OCI-LY1 (cell line): ENCODE measurements at regions not wholly inside any gene's neighbourhood (a gene's known extent, or its start where the extent isn't known, plus 50 kb on each side); places are given as distances from the start of the nearest gene placed in this dataset.

Source experiments
- H2AFZ ChIP-seq: fragments of 200-600 bp; sonication (generic), shearing (Covaris generic); 2 replicates; pipeline ENCODE4 v1.6.0; 2014; ENCODE audit warnings: antibody characterized with exemption, mild to moderate bottlenecking, low read length
- H3F3A ChIP-seq: fragments of 200-600 bp; sonication (generic), shearing (Covaris generic); 2 replicates; pipeline ENCODE4 v1.6.0; 2014; ENCODE audit warnings: mild to moderate bottlenecking, antibody characterized with exemption, low read length, moderate library complexity; ENCODE audit not compliant: insufficient read depth
- H3K27ac ChIP-seq: fragments of 200-600 bp; sonication (generic); 2 replicates; pipeline ENCODE4 v1.5.1; 2014; ENCODE audit warnings: low read length, mixed run types, mild to moderate bottlenecking, low read depth; ENCODE audit not compliant: poor library complexity, severe bottlenecking
- H3K27me3 ChIP-seq: fragments of 200-600 bp; sonication (generic); 2 replicates; pipeline ENCODE4 v1.6.0; 2014; ENCODE audit warnings: antibody characterized with exemption, mild to moderate bottlenecking, low read length, moderate library complexity; ENCODE audit not compliant: insufficient read depth
- H3K36me3 ChIP-seq: fragments of 200-600 bp; sonication (generic); 2 replicates; pipeline ENCODE4 v1.6.1; 2014; ENCODE audit warnings: mild to moderate bottlenecking, antibody characterized with exemption, low read length, moderate library complexity, mixed read lengths; ENCODE audit not compliant: insufficient read depth
- H3K4me1 ChIP-seq: fragments of 200-600 bp; sonication (generic); 2 replicates; pipeline ENCODE4 v1.5.1; 2014; ENCODE audit warnings: mild to moderate bottlenecking, low read length, moderate library complexity; ENCODE audit not compliant: insufficient read depth, severe bottlenecking
- H3K4me2 ChIP-seq: fragments of 200-600 bp; sonication (generic), shearing (Covaris generic); 2 replicates; pipeline ENCODE4 v1.6.1; 2014; ENCODE audit warnings: low read length
- H3K4me3 ChIP-seq: fragments of 200-600 bp; sonication (generic); 2 replicates; pipeline ENCODE4 v1.5.1; 2014; ENCODE audit warnings: low read length, low read depth, mild to moderate bottlenecking, mixed read lengths; ENCODE audit not compliant: poor library complexity, severe bottlenecking
- H3K79me2 ChIP-seq: fragments of 200-600 bp; shearing (Covaris generic); 2 replicates; pipeline ENCODE4 v1.6.1; 2016; ENCODE audit warnings: mixed run types, low read length, mixed read lengths; ENCODE audit not compliant: insufficient read depth
- H3K9ac ChIP-seq: fragments of 200-600 bp; sonication (generic), shearing (Covaris generic); 2 replicates; pipeline ENCODE4 v1.6.1; 2014; ENCODE audit warnings: mild to moderate bottlenecking, low read length, mixed read lengths
- H3K9me2 ChIP-seq: fragments of 200-600 bp; sonication (generic), shearing (Covaris generic); 2 replicates; pipeline ENCODE4 v1.6.1; 2014; ENCODE audit warnings: low read depth, mild to moderate bottlenecking, low read length, mixed read lengths
- H3K9me3 ChIP-seq: fragments of 200-600 bp; shearing (Covaris generic); 2 replicates; pipeline ENCODE4 v1.6.1; 2014; ENCODE audit warnings: low read length, mixed read lengths
- H4K20me1 ChIP-seq: fragments of 200-600 bp; sonication (generic), shearing (Covaris generic); 2 replicates; pipeline ENCODE4 v1.6.0; 2016; ENCODE audit warnings: mild to moderate bottlenecking, low read length; ENCODE audit not compliant: insufficient read depth
- CTCF ChIP-seq: fragments of 200-600 bp; sonication (generic), shearing (Covaris generic); IDR thresholded peaks from 2 replicates; pipeline ENCODE4 v1.5.1; 2017; ENCODE audit warnings: mild to moderate bottlenecking, antibody characterized with exemption, low read length, moderate library complexity, mixed read lengths
- EZH2 ChIP-seq: fragments of 200-600 bp; sonication (generic), shearing (Covaris generic); IDR thresholded peaks from 2 replicates; pipeline ENCODE4 v1.8.0; 2017; ENCODE audit warnings: borderline replicate concordance, mixed run types, mild to moderate bottlenecking, antibody characterized with exemption, low read length, moderate library complexity, mixed read lengths

- no peaks in the 10 kb centered on the region for H3K9me2 ChIP-seq
- no peak overlapping the region for H3K27ac ChIP-seq
- H3K4me2 ChIP-seq: no peak overlapping the region
- no peaks in the 10 kb centered on the region for H3K79me2 ChIP-seq
- TF ChIP-seq CTCF (peak; percentile 51), EZH2 (no peak)
- H3K4me1 ChIP-seq: no peaks in the 10 kb centered on the region
- H3K4me3 ChIP-seq: no peak overlapping the region
- H2AFZ ChIP-seq: no peak overlapping the region
- no peaks in the 10 kb centered on the region for H4K20me1 ChIP-seq
- H3F3A ChIP-seq: no peaks in the 10 kb centered on the region
- no peaks in the 10 kb centered on the region for H3K27me3 ChIP-seq
- no peak overlapping the region for H3K9ac ChIP-seq
- H3K9me3 ChIP-seq: no peaks in the 10 kb centered on the region
- H3K36me3 ChIP-seq: no peaks in the 10 kb centered on the region
These were observed 61.4 kb upstream of the PPP1R3C start for GRCh38 chr10:91694170-91694794.

GRCh38 chr10:91691981-91692380 is 59.1 kb upstream of the PPP1R3C start:
- no peak overlapping the region for H2AFZ ChIP-seq
- TF ChIP-seq CTCF (no peak), EZH2 (no peak)

GRCh38 chr10:91690996-91691676 is 58.3 kb upstream of the PPP1R3C start:
- no peak overlapping the region for H3K27ac ChIP-seq
- H3F3A ChIP-seq: no peaks in the 10 kb centered on the region

More at GRCh38 chr10:91691981-91692380, 59.1 kb upstream of the PPP1R3C start:
- H3K36me3 ChIP-seq: no peaks in the 10 kb centered on the region
- H3K4me3 ChIP-seq: no peak overlapping the region
- no peaks in the 10 kb centered on the region for H3K4me1 ChIP-seq
- H4K20me1 ChIP-seq: no peaks in the 10 kb centered on the region
- no peaks in the 10 kb centered on the region for H3K9me3 ChIP-seq
- H3K9ac ChIP-seq: no peak overlapping the region
- H3K79me2 ChIP-seq: no peaks in the 10 kb centered on the region
- no peak overlapping the region for H3K27ac ChIP-seq
- no peak overlapping the region for H3K4me2 ChIP-seq
- no peaks in the 10 kb centered on the region for H3K9me2 ChIP-seq
- H3K27me3 ChIP-seq: no peaks in the 10 kb centered on the region
- no peaks in the 10 kb centered on the region for H3F3A ChIP-seq

More at GRCh38 chr10:91690996-91691676, 58.3 kb upstream of the PPP1R3C start:
- Histone ChIP-seq H2AFZ (no peak overlapping the region), H3K4me2 (no peak overlapping the region), H3K27me3 (no peaks in the 10 kb centered on the region), H4K20me1 (no peaks in the 10 kb centered on the region), H3K79me2 (no peaks in the 10 kb centered on the region), H3K36me3 (no peaks in the 10 kb centered on the region), H3K9ac (no peak overlapping the region), H3K4me1 (no peaks in the 10 kb centered on the region), H3K9me2 (no peaks in the 10 kb centered on the region), H3K4me3 (no peak overlapping the region), H3K9me3 (no peaks in the 10 kb centered on the region)
- TF ChIP-seq CTCF (no peak), EZH2 (no peak)
